NCI-H1930 (cell line): ENCODE measurements at regions not wholly inside any gene's neighbourhood (a gene's known extent, or its start where the extent isn't known, plus 50 kb on each side); places are given as distances from the start of the nearest gene placed in this dataset.
"Not testable (repeated sequence)": the region's sequence is repeated elsewhere in the genome, so short reads cannot be mapped to it uniquely, and the experiment has no call there.

ENCODE experiments used
- DNase-seq, 2 experiments: peaks; one replicate each; lab custom pipeline; 2025; lab: John Stamatoyannopoulos, UW

DNA sequence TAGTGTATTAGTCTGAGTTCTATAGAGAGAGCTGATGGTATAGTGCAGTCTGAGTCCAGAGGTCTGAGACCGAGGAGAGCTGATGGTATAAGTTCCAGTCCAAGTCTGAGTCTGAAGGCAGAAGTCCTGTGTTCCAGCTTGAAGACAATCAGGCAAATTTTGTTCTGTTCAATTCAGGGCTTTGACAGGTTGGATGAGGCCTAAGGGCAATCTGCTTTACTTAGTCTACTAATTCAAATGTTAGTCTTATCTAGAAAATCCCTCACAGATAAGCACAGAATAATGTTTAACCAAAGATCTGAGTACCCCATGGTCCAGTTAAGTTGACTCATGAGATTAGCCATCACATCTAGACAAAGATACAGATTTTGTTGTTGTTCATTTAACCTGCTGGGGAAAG is 303.0 kb upstream of the KLF4 start:
- no peak for DNase-seq

DNA sequence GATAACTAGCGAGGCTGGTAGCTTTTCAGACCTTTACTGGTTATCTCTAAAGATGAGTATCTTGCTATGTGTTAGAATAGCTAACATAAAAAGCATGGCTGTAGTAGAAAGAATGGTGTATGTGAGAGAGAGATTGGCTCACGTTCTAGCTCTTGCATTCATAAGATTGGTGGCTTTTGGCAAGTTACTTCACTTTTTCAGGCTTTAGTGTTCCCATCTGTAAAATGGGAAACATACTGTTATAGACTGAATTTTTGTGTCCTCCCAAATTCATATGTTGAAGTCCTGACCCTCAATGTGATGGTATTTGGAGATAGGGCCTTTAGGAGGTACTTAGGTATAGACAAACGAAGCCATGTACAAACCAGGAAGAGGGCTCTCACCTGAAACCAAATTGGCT is 302.4 kb upstream of the KLF4 start:
- no peak for DNase-seq

DNA sequence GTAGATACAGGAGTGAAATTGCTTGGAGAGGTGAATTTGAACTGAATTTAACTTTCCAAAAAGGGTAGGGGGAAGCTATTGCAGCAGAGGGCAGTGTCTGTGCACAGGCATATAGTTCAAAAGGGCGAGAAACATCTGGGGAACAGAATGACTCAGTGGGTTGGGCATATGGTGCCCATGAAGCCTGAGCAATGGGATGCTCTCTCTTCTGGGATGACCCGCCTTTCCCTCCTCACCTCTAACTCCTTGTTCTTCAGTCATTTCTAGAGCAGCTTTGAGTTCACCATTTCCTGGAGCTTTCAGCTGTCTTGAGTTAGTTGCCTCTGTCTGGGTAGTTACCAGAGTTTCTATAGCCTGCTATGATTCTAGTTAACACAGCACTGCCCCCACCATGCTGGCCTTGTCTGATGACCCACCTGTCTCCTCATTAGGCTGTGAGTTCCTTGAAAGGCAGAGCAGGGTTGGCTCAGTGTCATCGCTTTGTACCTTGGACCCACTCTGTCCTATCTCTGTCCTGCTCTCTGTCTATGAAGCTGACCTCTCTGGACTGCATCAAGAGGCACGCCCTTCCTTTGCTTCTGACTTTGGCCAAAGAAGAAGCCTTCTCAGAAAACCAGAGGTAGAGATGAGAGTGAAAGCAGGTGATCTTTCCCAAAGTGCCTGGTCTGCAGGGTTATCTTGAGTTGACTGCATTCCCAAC is 299.6 kb upstream of the KLF4 start:
- DNase-seq, result no peak

GRCh38 chr9:107786561-107786960 is 297.0 kb upstream of the KLF4 start:
- no peak for DNase-seq

GRCh38 chr9:107784235-107784958 is 294.8 kb upstream of the KLF4 start:
- DNase-seq, result no peak

DNA sequence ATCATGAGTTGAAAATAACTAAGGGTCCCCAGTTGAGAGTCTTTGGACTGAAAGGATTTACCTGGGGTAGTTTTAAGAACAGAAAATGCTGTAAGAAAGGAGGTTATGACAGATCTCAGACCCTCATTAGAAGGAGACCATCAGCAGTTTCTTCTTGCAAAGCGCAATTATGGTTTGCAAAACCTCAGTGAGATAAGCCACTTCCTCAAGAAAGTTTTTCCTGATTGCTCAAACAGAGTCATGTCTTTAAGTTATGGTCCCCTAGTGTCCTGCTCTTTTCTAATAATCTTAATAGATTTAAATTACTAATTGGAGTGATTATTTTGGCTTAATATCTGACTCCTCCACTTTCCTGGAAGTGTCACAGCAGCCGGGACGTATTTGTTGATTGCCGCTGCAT is 293.2 kb upstream of the KLF4 start:
- DNase-seq, result no peak

DNA sequence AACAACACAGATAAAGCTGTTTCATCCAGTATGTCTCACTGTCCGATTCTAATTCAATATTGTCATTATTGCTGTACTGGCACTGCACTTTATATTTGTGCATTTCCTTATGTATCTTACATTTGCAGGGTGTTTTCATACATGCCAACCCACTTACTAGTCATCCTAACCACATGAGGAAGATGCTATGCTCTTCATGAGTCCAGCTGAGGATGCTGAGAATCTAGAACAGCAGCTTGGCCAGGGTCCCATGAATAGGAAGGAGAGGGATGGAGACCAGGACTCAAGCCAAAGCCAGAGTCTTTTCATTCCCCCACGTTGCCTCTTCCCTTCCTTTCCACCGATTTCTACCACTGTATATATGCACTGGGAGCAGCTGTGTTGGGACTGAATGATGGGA is 292.8 kb upstream of the KLF4 start:
- no peak for DNase-seq

DNA sequence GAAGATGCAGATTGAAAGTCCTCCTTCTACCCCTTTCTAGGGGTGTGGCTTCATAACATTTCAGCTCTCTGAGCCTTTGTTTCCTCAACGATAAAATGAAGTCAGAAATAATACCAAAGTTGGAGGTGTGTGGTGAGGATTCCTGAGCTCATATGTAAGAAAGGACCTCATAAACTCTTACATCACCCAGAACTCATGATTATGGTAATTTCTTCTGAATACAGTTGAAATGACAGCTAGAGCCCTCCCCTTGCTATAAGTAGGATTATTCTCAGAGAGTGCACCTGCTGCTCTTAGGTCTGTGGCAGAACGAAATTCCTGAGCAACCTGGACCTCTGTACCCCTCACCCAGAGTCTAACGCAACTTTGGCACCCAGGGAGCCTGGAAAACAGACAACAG is 291.4 kb upstream of the KLF4 start:
- DNase-seq, result no peak

GRCh38 chr9:107779731-107780130 is 290.2 kb upstream of the KLF4 start:
- no peak for DNase-seq

GRCh38 chr9:107778661-107779060 is 289.1 kb upstream of the KLF4 start:
- DNase-seq, result no peak

DNA sequence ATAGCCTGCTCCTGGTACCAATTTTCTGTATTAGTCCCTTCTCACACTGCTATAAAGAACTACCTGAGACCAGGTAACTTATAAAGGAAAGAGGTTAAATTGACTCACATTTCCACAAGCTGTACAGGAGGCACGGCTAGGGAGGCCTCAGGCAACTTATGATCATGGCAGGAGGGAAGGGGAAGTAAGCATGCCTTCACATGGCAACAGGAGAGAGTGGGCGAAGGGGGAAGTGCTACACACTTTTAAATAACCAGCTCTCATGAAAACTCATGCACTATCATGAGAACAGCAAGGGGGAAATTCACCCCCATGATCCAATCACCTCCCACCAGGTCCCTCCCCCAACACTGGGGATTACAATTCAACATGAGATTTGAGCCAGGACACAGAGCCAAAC is 284.5 kb upstream of the KLF4 start:
- DNase-seq, result not testable (repeated sequence)

GRCh38 chr9:107772988-107773387 is 283.4 kb upstream of the KLF4 start:
- no peak for DNase-seq

DNA sequence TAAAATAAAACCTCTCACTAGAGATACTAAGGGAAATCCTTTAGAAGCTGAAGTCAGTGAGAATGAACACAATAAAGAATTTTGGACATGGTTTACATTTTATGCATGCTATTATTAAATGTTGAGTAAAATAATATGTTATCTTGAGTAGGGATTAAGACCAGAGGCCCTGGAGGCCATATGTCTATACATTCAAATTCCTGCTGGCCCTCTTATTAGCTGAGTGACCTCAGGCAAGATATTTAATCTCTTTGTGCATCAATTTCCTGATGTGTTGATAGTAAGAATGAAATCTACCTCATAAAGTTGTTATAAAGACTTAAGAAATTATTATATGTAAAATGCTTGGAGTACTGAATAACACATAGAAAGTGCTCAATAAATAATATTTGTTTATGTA is 281.1 kb upstream of the KLF4 start:
- no peak for DNase-seq

GRCh38 chr9:107768224-107768623 is 278.7 kb upstream of the KLF4 start:
- no peak for DNase-seq

- no peak for DNase-seq
Observed at GRCh38 chr9:107767711-107768110, 278.1 kb upstream of the KLF4 start.

GRCh38 chr9:107763469-107763868 is 273.9 kb upstream of the KLF4 start:
- DNase-seq, result not testable (repeated sequence)

GRCh38 chr9:107761307-107761706 is 271.7 kb upstream of the KLF4 start:
- no peak for DNase-seq

- no peak for DNase-seq
Observed at GRCh38 chr9:107760469-107761242, 271.1 kb upstream of the KLF4 start.

GRCh38 chr9:107759823-107760166 is 270.2 kb upstream of the KLF4 start:
- no peak for DNase-seq

- DNase-seq, result no peak
Observed at GRCh38 chr9:107759009-107759822, 269.6 kb upstream of the KLF4 start.

- DNase-seq, result no peak
Observed at GRCh38 chr9:107756091-107756490, 266.5 kb upstream of the KLF4 start.

GRCh38 chr9:107755246-107755645 is 265.7 kb upstream of the KLF4 start:
- DNase-seq, result no peak
